ENCODE measurements at regions not wholly inside any gene's neighbourhood (a gene's known extent, or its start where the extent isn't known, plus 50 kb on each side); places are given as distances from the start of the nearest gene placed in this dataset.

DNA sequence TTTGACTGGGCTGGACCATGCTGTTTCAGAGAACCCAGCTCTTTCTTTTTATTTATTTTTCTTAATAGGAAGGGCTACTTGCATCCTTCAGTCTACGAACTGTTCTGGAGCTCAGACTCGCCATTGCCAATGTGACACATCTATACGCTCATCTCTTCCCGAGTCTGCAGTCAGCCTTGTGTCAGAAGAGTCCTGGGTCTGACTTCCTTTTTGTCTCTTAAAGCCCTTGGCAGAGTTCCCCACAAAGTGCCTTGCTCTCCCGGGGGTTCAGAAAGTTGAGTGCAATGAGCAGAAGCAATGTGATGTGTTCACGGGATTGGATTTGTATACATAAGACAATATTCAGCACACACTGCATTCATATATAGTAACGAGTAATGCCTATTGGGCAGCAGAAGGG lies 140.4 kb downstream of the ATPSCKMT start:
- ChIA-PET CTCF (ENCODE audit: partially characterized antibody) (interaction anchor here (0.9 to 3.9 kb wide), 12 partner anchors 11 to 210 kb away, joined by 3 to 22 read pairs (median 4); no protein-coding TSS in a partner anchor), POLR2A (ENCODE audit: partially characterized antibody) (interaction anchor here (0.8 kb wide), 1 partner anchor 11 kb away, joined by 3 read pairs; no protein-coding TSS in a partner anchor)
- no peak overlapping the region for H2AK5ac ChIP-seq (ENCODE audit: low read depth, low read length)
- peaks cover 0 to 3% of the 10 kb centered on the region in 2 experiments; a peak in 1 of 4 replicates for H3K9me3 ChIP-seq (ENCODE audit: insufficient read depth in 2 of 2, low read depth in 1 of 2, low read length in 1 of 2)
- TF ChIP-seq, protein P1, sequence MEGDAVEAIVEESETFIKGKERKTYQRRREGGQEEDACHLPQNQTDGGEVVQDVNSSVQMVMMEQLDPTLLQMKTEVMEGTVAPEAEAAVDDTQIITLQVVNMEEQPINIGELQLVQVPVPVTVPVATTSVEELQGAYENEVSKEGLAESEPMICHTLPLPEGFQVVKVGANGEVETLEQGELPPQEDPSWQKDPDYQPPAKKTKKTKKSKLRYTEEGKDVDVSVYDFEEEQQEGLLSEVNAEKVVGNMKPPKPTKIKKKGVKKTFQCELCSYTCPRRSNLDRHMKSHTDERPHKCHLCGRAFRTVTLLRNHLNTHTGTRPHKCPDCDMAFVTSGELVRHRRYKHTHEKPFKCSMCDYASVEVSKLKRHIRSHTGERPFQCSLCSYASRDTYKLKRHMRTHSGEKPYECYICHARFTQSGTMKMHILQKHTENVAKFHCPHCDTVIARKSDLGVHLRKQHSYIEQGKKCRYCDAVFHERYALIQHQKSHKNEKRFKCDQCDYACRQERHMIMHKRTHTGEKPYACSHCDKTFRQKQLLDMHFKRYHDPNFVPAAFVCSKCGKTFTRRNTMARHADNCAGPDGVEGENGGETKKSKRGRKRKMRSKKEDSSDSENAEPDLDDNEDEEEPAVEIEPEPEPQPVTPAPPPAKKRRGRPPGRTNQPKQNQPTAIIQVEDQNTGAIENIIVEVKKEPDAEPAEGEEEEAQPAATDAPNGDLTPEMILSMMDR (IDR thresholded peaks at IDR 0.05; ENCODE audit: control extremely low read depth in 1 of 3, insufficient read depth in 1 of 3, low read depth in 1 of 3, low read length in 3 of 3) = no peak
- no peak for TF ChIP-seq RXRA (IDR thresholded peaks at IDR 0.05; ENCODE audit: insufficient read depth, low read depth, low read length)
- H3K23me2 ChIP-seq (ENCODE audit: low read depth, low read length) = no peaks in the 10 kb centered on the region
- no peak overlapping the region for H2BK120ac ChIP-seq (replicated peaks; ENCODE audit: low read depth, low read length)
- WGBS, 2 experiments (ENCODE audit: extremely low coverage in 1 of 2, insufficient coverage in 1 of 2, insufficient read length in 1 of 2, insufficient replicate concordance in 2 of 2, low coverage in 1 of 2, low lambda C conversion rate in 2 of 2, missing lambda C conversion rate in 1 of 2) = 91% methylated on average over 7 of the region's 7 CpGs; no CpG with 5 or more reads in 1 of the 2 experiments
- no peaks in the 10 kb centered on the region for H3K79me1 ChIP-seq (ENCODE audit: low read depth, low read length)
- H4K91ac ChIP-seq (replicated peaks; ENCODE audit: insufficient read length, low read length) = no peak overlapping the region
- no peak overlapping the region for H2BK5ac ChIP-seq (ENCODE audit: low read depth, low read length)
- no peak overlapping the region for H3K9ac ChIP-seq (replicated peaks in 1 of 4; ENCODE audit: extremely low read depth in 1 of 4, low read depth in 3 of 4, low read length in 3 of 4)
- DNase-seq (ENCODE audit: low read depth in 1 of 2, low spot score in 2 of 2) = no peak
- no peak overlapping the region for H4K5ac ChIP-seq (ENCODE audit: insufficient read length, low read depth, low read length)
- no peak overlapping the region for H3K56ac ChIP-seq (replicated peaks; ENCODE audit: insufficient read length, low read depth, low read length)
- H3K14ac ChIP-seq (ENCODE audit: insufficient read length) = no peak overlapping the region
- H3K4me3 ChIP-seq (ENCODE audit: extremely low read depth in 1 of 4, insufficient read depth in 2 of 4, low read depth in 3 of 4, low read length in 4 of 4) = no peak overlapping the region
- H3K27ac ChIP-seq (ENCODE audit: low read depth, low read length) = no peak overlapping the region
- no peak overlapping the region for H4K8ac ChIP-seq (ENCODE audit: extremely low read depth, insufficient read depth, low read length)
- peak overlapping the region; percentile 19; the same call in 1 of the 2 replicates for H2BK20ac ChIP-seq (ENCODE audit: low read length)
- H3K4me2 ChIP-seq (ENCODE audit: insufficient read depth in 1 of 2, low read depth in 2 of 2, low read length in 2 of 2) = no peak overlapping the region
- H3K23ac ChIP-seq (ENCODE audit: insufficient read length) = no peak overlapping the region
- FAIRE-seq = no peak
- no peaks in the 10 kb centered on the region for H3K36me3 ChIP-seq (ENCODE audit: control insufficient read depth in 2 of 4, insufficient read depth in 4 of 4, low read length in 3 of 4)
- no peak overlapping the region for H2BK12ac ChIP-seq (ENCODE audit: low read depth, low read length)
- no peak overlapping the region for H3K4ac ChIP-seq (replicated peaks; ENCODE audit: insufficient read length, low read depth, low read length)
- no peaks in the 10 kb centered on the region for H3K79me2 ChIP-seq (ENCODE audit: control insufficient read depth in 1 of 2, insufficient read depth in 2 of 2, low read length in 2 of 2)
- no peak overlapping the region; the same call in 1 of the 2 replicates for H3K18ac ChIP-seq (ENCODE audit: extremely low read depth, low read length)
- H2AFZ ChIP-seq (ENCODE audit: low read length) = no peak overlapping the region
- no peaks in the 10 kb centered on the region; a peak in 1 of 7 replicates for H3K27me3 ChIP-seq (replicated peaks in 1 of 4; ENCODE audit: control insufficient read depth in 3 of 4, extremely low read depth in 1 of 4, insufficient read depth in 3 of 4, low read length in 3 of 4)
- no peak overlapping the region for H2BK15ac ChIP-seq (ENCODE audit: low read length)
- peaks cover 0 to 5% (median 1%) of the 10 kb centered on the region in 4 experiments; a peak in 2 of 7 replicates for H3K4me1 ChIP-seq (replicated peaks in 1 of 4; ENCODE audit: control insufficient read depth in 3 of 4, insufficient read depth in 4 of 4, low read length in 3 of 4)
- no peaks in the 10 kb centered on the region for H4K20me1 ChIP-seq (replicated peaks in 1 of 2; ENCODE audit: control insufficient read depth in 1 of 2, insufficient read depth in 2 of 2, low read length in 2 of 2)
